HepG2 (cell line): ENCODE measurements at regions not wholly inside any gene's neighbourhood (a gene's known extent, or its start where the extent isn't known, plus 50 kb on each side); places are given as distances from the start of the nearest gene placed in this dataset.

ENCODE experiments used
- AHDC1 ChIP-seq: sonication (generic); formaldehyde crosslinking; IDR thresholded peaks from 2 replicates; pipeline ENCODE4 v1.5.1; 2020; ENCODE audit warnings: mild to moderate bottlenecking, missing genetic modification reagents, borderline replicate concordance
- CCAR2 ChIP-seq: fragments of 200-400 bp; formaldehyde crosslinking; optimal IDR thresholded peaks from 2 replicates; pipeline ENCODE3; 2018; ENCODE audit warnings: low read depth, mild to moderate bottlenecking, low read length, moderate library complexity
- CENPX ChIP-seq: sonication (generic); formaldehyde crosslinking; IDR thresholded peaks from 2 replicates; pipeline ENCODE4 v1.9.0; 2021; ENCODE audit warnings: mild to moderate bottlenecking, missing genetic modification reagents, moderate library complexity
- HDAC6 ChIP-seq: fragments of 200-600 bp; sonication (generic); IDR thresholded peaks from 2 replicates; pipeline ENCODE4 v1.7.0; 2017; ENCODE audit warnings: mild to moderate bottlenecking, antibody characterized with exemption, low read length, low read depth
- MEF2D ChIP-seq: sonication (generic); formaldehyde crosslinking; IDR thresholded peaks from 2 replicates; pipeline ENCODE4 v1.5.1; 2020; ENCODE audit warnings: mild to moderate bottlenecking, missing genetic modification reagents
- NKX3-1 ChIP-seq: sonication (generic); formaldehyde crosslinking; IDR thresholded peaks from 2 replicates; pipeline ENCODE4 v1.5.0; 2020; ENCODE audit warnings: missing genetic modification reagents
- SIX4 ChIP-seq: sonication (generic); formaldehyde crosslinking; IDR thresholded peaks from 2 replicates; pipeline ENCODE4 v1.4.0; 2020; ENCODE audit warnings: missing genetic modification reagents
- ZFP62 ChIP-seq: sonication (generic); formaldehyde crosslinking; IDR thresholded peaks from 2 replicates; pipeline ENCODE4 v1.4.0; 2020; ENCODE audit warnings: missing genetic modification reagents
- ZNF251 ChIP-seq: sonication (generic); formaldehyde crosslinking; IDR thresholded peaks from 2 replicates; pipeline ENCODE4 v1.9.0; 2021; ENCODE audit warnings: mild to moderate bottlenecking, missing genetic modification reagents
- TF ChIP-seq, protein P1 (sequence below): sonication (generic); formaldehyde crosslinking; IDR thresholded peaks from 2 replicates; pipeline ENCODE4 v1.5.1; 2020; ENCODE audit warnings: mild to moderate bottlenecking, missing genetic modification reagents, borderline replicate concordance

- TF ChIP-seq AHDC1 (no peak), ZNF251 (CRISPR knock-in tag) (no peak), CENPX (CRISPR knock-in tag) (no peak), MEF2D (no peak), HDAC6 (no peak), ZFP62 (CRISPR knock-in tag) (no peak), CCAR2 (no peak), SIX4 (CRISPR knock-in tag) (no peak), NKX3-1 (CRISPR knock-in tag) (no peak)
- TF ChIP-seq, protein P1, sequence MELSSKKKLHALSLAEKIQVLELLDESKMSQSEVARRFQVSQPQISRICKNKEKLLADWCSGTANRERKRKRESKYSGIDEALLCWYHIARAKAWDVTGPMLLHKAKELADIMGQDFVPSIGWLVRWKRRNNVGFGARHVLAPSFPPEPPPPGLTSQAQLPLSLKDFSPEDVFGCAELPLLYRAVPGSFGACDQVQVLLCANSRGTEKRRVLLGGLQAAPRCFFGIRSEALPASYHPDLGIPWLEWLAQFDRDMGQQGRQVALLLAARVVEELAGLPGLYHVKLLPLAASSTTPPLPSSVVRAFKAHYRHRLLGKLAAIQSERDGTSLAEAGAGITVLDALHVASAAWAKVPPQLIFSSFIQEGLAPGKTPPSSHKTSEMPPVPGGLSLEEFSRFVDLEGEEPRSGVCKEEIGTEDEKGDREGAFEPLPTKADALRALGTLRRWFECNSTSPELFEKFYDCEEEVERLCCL (CRISPR knock-in tag): no peak
Observed at GRCh38 chr20:23166563-23166962, 80.4 kb upstream of the CD93 start (continued).
